H1 (cell line): ENCODE measurements at regions not wholly inside any gene's neighbourhood (a gene's known extent, or its start where the extent isn't known, plus 50 kb on each side); places are given as distances from the start of the nearest gene placed in this dataset.

ENCODE experiments used
- CTCF ChIA-PET: fragments of 300-600 bp; sonication (Branson Sonifier 250); formaldehyde crosslinking; loops from one replicate; lab custom pipeline; 2021; ENCODE audit not compliant: partially characterized antibody; lab: Charles Lee
- POLR2A ChIA-PET: fragments of 300-600 bp; sonication (Branson Sonifier 250); formaldehyde crosslinking; loops from one replicate; lab custom pipeline; 2021; ENCODE audit warnings: inconsistent platforms; ENCODE audit not compliant: partially characterized antibody; lab: Charles Lee
- DNase-seq, 2 experiments: peaks; one replicate each; pipeline versions ENCODE4 v3.0.0 to v3.0.0-alpha.2; 2010 to 2022; ENCODE audit warnings: low spot score in 2 of 2, low read depth in 1 of 2, mixed read lengths in 1 of 2
- FAIRE-seq: peaks from 2 replicates; lab custom pipeline; 2011; peaks lifted over from hg19 to GRCh38; lab: Jason Lieb, UNC
- H2AFZ ChIP-seq: 2 replicates; pipeline ENCODE4 v1.8.1; 2012; ENCODE audit warnings: low read length, inconsistent platforms
- H2AK5ac ChIP-seq: 2 replicates; pipeline ENCODE4 v1.6.1; 2013; ENCODE audit warnings: low read depth, low read length
- H2BK120ac ChIP-seq: replicated peaks from 2 replicates; pipeline ENCODE3; 2013; ENCODE audit warnings: low read depth, low read length, inconsistent platforms
- H2BK12ac ChIP-seq: 2 replicates; pipeline ENCODE4 v1.6.1; 2013; ENCODE audit warnings: low read depth, low read length
- H2BK15ac ChIP-seq: 2 replicates; pipeline ENCODE4 v1.6.1; 2013; ENCODE audit warnings: low read length
- H2BK20ac ChIP-seq: 2 replicates; pipeline ENCODE4 v1.6.1; 2013; ENCODE audit warnings: low read length
- H2BK5ac ChIP-seq: 2 replicates; pipeline ENCODE4 v1.6.1; 2013; ENCODE audit warnings: low read depth, low read length
- H3K14ac ChIP-seq: 2 replicates; pipeline ENCODE4 v1.6.1; 2013; ENCODE audit warnings: inconsistent platforms; ENCODE audit not compliant: insufficient read length
- H3K18ac ChIP-seq: 2 replicates; pipeline ENCODE4 v1.6.1; 2013; ENCODE audit warnings: low read length; ENCODE audit errors: extremely low read depth
- H3K23ac ChIP-seq: 2 replicates; pipeline ENCODE4 v1.6.1; 2013; ENCODE audit warnings: inconsistent platforms; ENCODE audit not compliant: insufficient read length
- H3K23me2 ChIP-seq: 2 replicates; pipeline ENCODE4 v1.6.1; 2013; ENCODE audit warnings: low read depth, low read length
- H3K27ac ChIP-seq: 2 replicates; pipeline ENCODE4 v1.6.1; 2011; ENCODE audit warnings: low read depth, low read length, inconsistent platforms
- H3K27me3 ChIP-seq, 4 experiments: replicated peaks in 1 of 4; 1 replicate in 1 of 4; 2 replicates in 3 of 4; pipeline versions ENCODE4 v1.6.1 to v1.8.1; 2011 to 2013; ENCODE audit warnings: low read length in 3 of 4, mild to moderate bottlenecking in 3 of 4, inconsistent platforms in 2 of 4, mixed read lengths in 2 of 4, moderate library complexity in 1 of 4; ENCODE audit not compliant: control insufficient read depth in 3 of 4, insufficient read depth in 3 of 4; ENCODE audit errors: extremely low read depth in 1 of 4
- H3K36me3 ChIP-seq, 4 experiments: 2 replicates each; pipeline versions ENCODE4 v1.6.1 to v1.8.1; 2011 to 2013; ENCODE audit warnings: mild to moderate bottlenecking in 4 of 4, low read length in 3 of 4, moderate library complexity in 2 of 4, control low read depth in 1 of 4, inconsistent platforms in 1 of 4; ENCODE audit not compliant: insufficient read depth in 4 of 4, control insufficient read depth in 2 of 4
- H3K4ac ChIP-seq: replicated peaks from 2 replicates; pipeline ENCODE3; 2013; ENCODE audit warnings: low read length, low read depth, mixed read lengths, inconsistent platforms; ENCODE audit not compliant: insufficient read length
- H3K4me1 ChIP-seq, 4 experiments: replicated peaks in 1 of 4; 1 replicate in 1 of 4; 2 replicates in 3 of 4; pipeline versions ENCODE4 v1.6.1 to v1.8.1; 2011 to 2013; ENCODE audit warnings: low read length in 3 of 4, inconsistent platforms in 2 of 4, mixed read lengths in 1 of 4; ENCODE audit not compliant: insufficient read depth in 4 of 4, control insufficient read depth in 3 of 4
- H3K4me2 ChIP-seq, 2 experiments: 2 replicates each; pipeline versions ENCODE4 v1.6.1 to v1.8.1; 2011 to 2013; ENCODE audit warnings: low read depth in 2 of 2, low read length in 2 of 2, control low read depth in 1 of 2, inconsistent platforms in 1 of 2, mild to moderate bottlenecking in 1 of 2; ENCODE audit not compliant: insufficient read depth in 1 of 2
- H3K4me3 ChIP-seq, 4 experiments: fragments of 200-600, 300-600 bp in 1 of 4; sonication (generic), shearing (Covaris generic), sonication (Bioruptor Twin) in 1 of 4; 2 replicates each; pipeline versions ENCODE4 v1.5.1 to v1.8.1; 2011 to 2016; ENCODE audit warnings: low read length in 4 of 4, low read depth in 3 of 4, control low read depth in 2 of 4, inconsistent platforms in 2 of 4, mild to moderate bottlenecking in 2 of 4, mixed read lengths in 1 of 4, moderate library complexity in 1 of 4; ENCODE audit not compliant: insufficient read depth in 2 of 4; ENCODE audit errors: extremely low read depth in 1 of 4
- H3K56ac ChIP-seq: replicated peaks from 2 replicates; pipeline ENCODE3; 2013; ENCODE audit warnings: low read depth, mild to moderate bottlenecking, mixed read lengths, low read length, inconsistent platforms; ENCODE audit not compliant: insufficient read length
- H3K79me1 ChIP-seq: 2 replicates; pipeline ENCODE4 v1.6.1; 2013; ENCODE audit warnings: low read depth, low read length, control low read depth
- H3K79me2 ChIP-seq, 2 experiments: 2 replicates each; pipeline versions ENCODE4 v1.6.1 to v1.8.1; 2012 to 2013; ENCODE audit warnings: low read length in 2 of 2, mild to moderate bottlenecking in 2 of 2, inconsistent platforms in 1 of 2; ENCODE audit not compliant: insufficient read depth in 2 of 2, control insufficient read depth in 1 of 2
- H3K9ac ChIP-seq, 4 experiments: replicated peaks in 1 of 4; 1 replicate in 1 of 4; 2 replicates in 3 of 4; pipeline versions ENCODE4 v1.6.1 to v1.8.1; 2011 to 2013; ENCODE audit warnings: low read depth in 3 of 4, low read length in 3 of 4, control low read depth in 2 of 4, mild to moderate bottlenecking in 2 of 4, moderate library complexity in 2 of 4, inconsistent platforms in 1 of 4; ENCODE audit errors: extremely low read depth in 1 of 4
- H3K9me3 ChIP-seq, 2 experiments: 2 replicates each; pipeline versions ENCODE4 v1.6.1 to v1.8.1; 2012 to 2013; ENCODE audit warnings: mild to moderate bottlenecking in 2 of 2, moderate library complexity in 2 of 2, control low read depth in 1 of 2, inconsistent platforms in 1 of 2, low read depth in 1 of 2, low read length in 1 of 2, mixed read lengths in 1 of 2; ENCODE audit not compliant: insufficient read depth in 2 of 2
- H4K20me1 ChIP-seq, 2 experiments: replicated peaks in 1 of 2; 2 replicates each; pipeline versions ENCODE3 to v1.8.1; 2011 to 2013; ENCODE audit warnings: inconsistent platforms in 2 of 2, low read length in 2 of 2, mild to moderate bottlenecking in 1 of 2; ENCODE audit not compliant: insufficient read depth in 2 of 2, control insufficient read depth in 1 of 2
- H4K5ac ChIP-seq: 2 replicates; pipeline ENCODE4 v1.6.1; 2013; ENCODE audit warnings: low read length, low read depth, mixed read lengths, inconsistent platforms; ENCODE audit not compliant: insufficient read length
- H4K8ac ChIP-seq: 2 replicates; pipeline ENCODE4 v1.8.0; 2013; ENCODE audit warnings: mild to moderate bottlenecking, moderate library complexity, low read length, inconsistent platforms; ENCODE audit not compliant: insufficient read depth; ENCODE audit errors: extremely low read depth
- H4K91ac ChIP-seq: replicated peaks from 2 replicates; pipeline ENCODE3; 2013; ENCODE audit warnings: low read length, mixed read lengths, inconsistent platforms; ENCODE audit not compliant: insufficient read length
- HDAC2 ChIP-seq, 2 experiments: fragments of 300-600 bp in 1 of 2; sonication (generic) in 1 of 2; IDR thresholded peaks; 2 replicates each; pipeline ENCODE4 v1.6.1; 2011 to 2012; ENCODE audit warnings: low read depth in 2 of 2, low read length in 2 of 2, mild to moderate bottlenecking in 2 of 2, moderate library complexity in 2 of 2, borderline replicate concordance in 1 of 2, inconsistent platforms in 1 of 2
- RFX5 ChIP-seq: IDR thresholded peaks from 2 replicates; pipeline ENCODE4 v1.6.1; 2011; ENCODE audit warnings: low read depth, low read length, improper control_type of control experiment, borderline replicate concordance
- SIRT6 ChIP-seq: IDR thresholded peaks from one replicate; pipeline ENCODE4 v1.7.1; 2012; ENCODE audit warnings: low read length, inconsistent platforms
- YY1 ChIP-seq: IDR thresholded peaks from 2 replicates; pipeline ENCODE4 v1.6.1; 2011; ENCODE audit warnings: low read depth, mild to moderate bottlenecking, low read length
- WGBS, 2 experiments: shearing (Covaris generic) in 1 of 2; methylation state at CpG; one replicate each; pipeline versions ENCODE4 v1.1.6 to v1.1.7; 2013 to 2015; ENCODE audit warnings: low lambda C conversion rate in 2 of 2, mixed read lengths in 2 of 2, inconsistent platforms in 1 of 2, low coverage in 1 of 2, missing lambda C conversion rate in 1 of 2; ENCODE audit not compliant: insufficient replicate concordance in 2 of 2, insufficient coverage in 1 of 2, insufficient read length in 1 of 2; ENCODE audit errors: extremely low coverage in 1 of 2, missing lambda C conversion rate in 1 of 2; 5-methylcytosine and 5-hydroxymethylcytosine counted together

- no peak overlapping the region for H2AFZ ChIP-seq
- TF ChIP-seq HDAC2 (IDR thresholded peaks at IDR 0.05; ENCODE audit: borderline replicate concordance in 1 of 2, low read depth in 2 of 2, low read length in 2 of 2) (no peak), RFX5 (no peak), SIRT6 (no peak), YY1 (no peak)
- no peak overlapping the region for H4K91ac ChIP-seq
- ChIA-PET CTCF (interaction anchor here (1.1 to 1.7 kb wide), 4 partner anchors 121 to 170 kb away, joined by 3 to 8 read pairs (median 3); no protein-coding TSS in a partner anchor), POLR2A (no interaction called here)
- no peak overlapping the region for H3K27ac ChIP-seq
- no peak overlapping the region for H3K4ac ChIP-seq
- H2AK5ac ChIP-seq, result no peak overlapping the region
- H3K79me1 ChIP-seq, result no peaks in the 10 kb centered on the region
- H2BK5ac ChIP-seq, result no peak overlapping the region
- 88% methylated on average over 5 of the region's 5 CpGs; no CpG with 5 or more reads in 1 of the 2 experiments for WGBS, 2 experiments
- H3K18ac ChIP-seq, result no peak overlapping the region
- H4K8ac ChIP-seq, result no peak overlapping the region
- H2BK12ac ChIP-seq, result no peak overlapping the region
- no peak overlapping the region for H3K9ac ChIP-seq
- 0 out of 7 replicates have a peak, but pooled peaks cover 0 to 2% (median 0%) of the 10 kb centered on the region in 4 experiments for H3K4me1 ChIP-seq
- no peaks in the 10 kb centered on the region for H3K79me2 ChIP-seq
- H3K9me3 ChIP-seq, result peaks cover 5% of the 10 kb centered on the region in 2 experiments; a peak in 2 of 4 replicates
- FAIRE-seq, result no peak
- DNase-seq, result no peak
- H3K4me3 ChIP-seq, result no peak overlapping the region
- H3K14ac ChIP-seq, result no peak overlapping the region
- no peak overlapping the region for H3K4me2 ChIP-seq
- peaks cover 0 to 3% (median 0%) of the 10 kb centered on the region in 4 experiments; a peak in 1 of 8 replicates for H3K36me3 ChIP-seq
- H3K56ac ChIP-seq, result no peak overlapping the region
- H4K5ac ChIP-seq, result no peak overlapping the region
- H4K20me1 ChIP-seq, result no peaks in the 10 kb centered on the region
- H3K23me2 ChIP-seq, result no peaks in the 10 kb centered on the region
- H3K23ac ChIP-seq, result no peak overlapping the region
- no peak overlapping the region for H2BK120ac ChIP-seq
- H2BK20ac ChIP-seq, result no peak overlapping the region; the same call in 1 of the 2 replicates
- H3K27me3 ChIP-seq, result no peaks in the 10 kb centered on the region
- H2BK15ac ChIP-seq, result no peak overlapping the region
These were observed 121.5 kb downstream of the LMO4 start for GRCh38 chr1:87450136-87450535.
